DMS53 treated with DMSO at 0.1 percent for 48 hours (cell line): ENCODE measurements at regions not wholly inside any gene's neighbourhood (a gene's known extent, or its start where the extent isn't known, plus 50 kb on each side); places are given as distances from the start of the nearest gene placed in this dataset.

Experiments used
- DNase-seq: peaks from one replicate; lab custom pipeline; 2025; ENCODE audit not compliant: unreplicated experiment; lab: John Stamatoyannopoulos, UW

DNA sequence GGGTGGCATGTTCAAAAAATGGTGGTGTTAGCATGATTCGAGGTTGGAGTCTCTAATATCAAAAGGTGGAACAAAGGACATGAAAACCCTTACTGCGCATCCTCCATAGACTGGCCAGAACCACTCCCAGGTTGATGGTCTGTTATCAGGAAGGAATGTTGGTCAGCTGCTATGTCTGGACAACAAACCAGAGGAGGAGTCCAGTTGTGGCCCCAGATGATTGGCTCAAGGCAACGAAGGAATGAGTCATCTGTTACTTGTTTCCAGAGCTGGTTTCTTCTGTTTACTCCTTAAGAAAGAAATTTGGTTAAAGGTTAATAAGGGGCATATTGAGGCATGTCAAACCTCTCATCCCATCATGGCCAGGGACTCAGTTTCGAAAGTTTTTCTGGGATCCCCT, 56.8 kb upstream of the GRIA4 start:
- DNase-seq, result no peak

DNA sequence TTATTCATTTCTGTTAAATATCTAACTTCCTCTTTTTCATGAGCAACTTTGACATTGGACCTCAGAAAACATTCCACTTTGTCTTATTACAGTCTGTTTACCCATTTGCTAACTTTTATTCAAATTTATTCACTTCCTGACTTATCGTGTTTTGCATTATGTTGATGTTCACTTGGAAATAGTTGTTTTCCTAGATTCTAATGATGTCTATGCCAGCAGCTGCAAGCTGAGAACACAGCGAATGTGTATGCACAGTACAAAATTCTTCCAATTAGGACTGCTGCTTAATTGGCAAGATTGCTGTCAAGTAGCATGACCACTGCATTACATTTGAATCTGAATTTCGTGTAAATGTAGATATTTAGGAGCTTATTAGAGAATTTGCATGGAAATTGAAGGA, 61.5 kb upstream of the GRIA4 start:
- DNase-seq, result no peak

DNA sequence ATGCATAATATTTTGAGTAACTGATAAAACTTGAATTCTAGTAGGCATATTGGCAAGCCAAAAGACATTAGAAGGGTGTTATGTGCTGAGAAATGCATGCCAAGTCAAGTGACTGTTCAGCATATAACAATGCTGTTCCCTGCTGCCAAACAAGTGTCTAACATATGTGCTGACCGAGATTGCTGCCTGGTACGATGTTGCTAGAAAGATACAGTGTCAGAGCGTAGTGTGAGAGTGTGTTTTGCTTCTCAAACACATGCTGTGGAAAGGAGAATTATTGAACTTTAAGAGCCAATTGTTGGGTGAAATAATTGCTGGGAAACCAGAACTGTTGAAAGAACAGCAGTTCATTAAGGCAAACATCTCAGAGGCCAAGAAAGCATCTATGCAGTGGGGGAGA, 71.3 kb upstream of the GRIA4 start:
- no peak for DNase-seq

DNA sequence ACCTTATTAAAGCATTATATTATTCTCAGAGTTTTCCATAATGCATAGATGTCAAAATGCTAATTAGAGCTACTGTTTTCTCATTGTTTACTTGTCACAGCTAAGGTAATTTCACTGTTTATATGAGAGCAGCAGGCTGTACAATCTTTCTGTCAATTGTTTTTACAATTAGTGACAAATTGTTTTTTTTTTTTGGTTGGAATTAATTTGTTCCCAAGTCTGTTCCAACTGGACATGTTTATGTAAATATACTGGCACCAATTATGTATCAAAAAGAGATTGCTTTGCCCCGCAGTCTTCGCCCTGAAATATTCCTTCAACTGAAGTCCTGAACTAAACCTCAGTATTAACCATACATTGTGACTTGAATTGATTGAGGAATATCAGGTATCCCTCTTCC, 72.3 kb upstream of the GRIA4 start:
- no peak for DNase-seq

DNA sequence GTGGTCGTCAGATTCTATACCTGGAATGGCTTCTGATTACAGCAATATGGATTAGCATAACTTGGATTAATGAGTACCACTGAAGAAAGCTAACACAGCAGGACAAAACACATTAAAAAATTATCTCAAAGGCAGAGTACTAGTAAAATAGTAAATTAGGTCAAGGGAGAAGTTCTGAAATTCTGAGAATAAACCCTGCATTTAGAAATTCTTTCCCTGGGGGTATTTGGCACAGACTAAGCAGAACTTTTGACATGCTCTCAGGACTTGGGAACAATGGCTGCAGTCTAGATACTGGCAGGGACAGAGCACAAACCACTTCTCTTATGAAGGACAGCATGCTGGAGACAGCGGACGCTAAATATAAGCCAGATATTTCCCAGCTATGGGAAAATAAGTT, 85.6 kb upstream of the GRIA4 start:
- DNase-seq, result no peak

DNA sequence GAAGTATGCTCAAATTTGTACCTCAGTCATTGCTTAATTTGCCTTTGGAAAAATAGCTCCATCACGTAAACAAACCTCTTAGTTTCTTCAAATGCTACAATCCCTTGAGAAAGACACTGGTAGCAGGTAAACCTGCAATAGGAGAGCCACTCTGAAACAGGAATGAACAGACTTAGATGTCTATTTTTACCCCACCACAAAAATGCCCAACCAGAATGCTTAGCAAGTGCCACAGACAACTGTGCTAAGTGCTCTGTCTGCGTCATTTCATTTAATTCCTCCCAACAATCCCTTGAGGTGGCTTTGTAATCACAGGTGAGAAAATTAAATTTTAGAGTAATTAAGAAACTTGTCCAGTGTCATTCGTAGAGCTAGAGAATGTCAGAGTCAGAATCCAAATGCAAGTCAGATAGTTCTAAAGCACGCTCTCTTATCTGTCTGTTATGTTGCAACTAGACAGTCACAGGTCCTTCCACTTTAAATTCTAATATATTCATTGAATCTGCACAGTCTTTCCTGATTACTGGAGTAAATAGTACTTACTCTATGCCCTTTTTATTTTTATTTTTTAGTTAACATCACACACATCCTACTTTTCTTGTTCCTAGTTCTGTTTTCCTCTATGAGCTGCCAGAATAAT, 89.0 kb upstream of the GRIA4 start:
- DNase-seq, result no peak

DNA sequence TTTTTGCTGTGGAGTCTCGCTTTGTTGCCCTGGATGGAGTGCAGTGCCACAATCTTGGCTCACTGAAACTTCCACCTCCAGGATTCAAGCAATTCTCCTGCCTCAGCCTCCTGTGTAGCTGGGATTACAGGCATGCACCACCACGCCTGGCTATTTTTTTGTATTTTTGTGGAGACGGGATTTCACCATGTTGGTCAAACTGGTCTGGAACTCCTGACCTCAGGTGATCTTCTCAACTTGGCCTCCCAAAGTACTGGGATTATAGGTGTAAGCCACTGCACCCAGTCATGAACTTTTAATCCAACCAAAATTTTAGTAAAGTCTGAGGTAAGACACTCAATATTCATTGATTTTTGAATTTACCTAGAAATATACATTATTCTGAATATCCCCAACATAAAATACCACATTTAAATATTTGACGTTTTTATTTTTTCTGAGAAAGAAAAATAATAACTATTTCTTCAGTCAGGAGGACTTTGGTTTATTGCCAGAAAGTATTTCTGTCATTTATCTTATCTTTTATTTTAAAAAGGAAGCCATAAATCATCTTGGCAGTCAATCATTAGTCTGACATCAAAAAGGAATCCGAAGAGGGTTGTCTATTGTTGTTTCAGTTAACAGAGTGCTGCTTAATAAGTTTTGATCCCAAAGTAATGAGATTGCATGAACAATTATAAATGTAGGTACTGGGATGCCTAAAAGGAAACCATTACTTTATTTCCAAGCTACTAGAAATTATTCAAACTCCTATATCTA, 102.2 kb upstream of the GRIA4 start:
- no peak for DNase-seq

DNA sequence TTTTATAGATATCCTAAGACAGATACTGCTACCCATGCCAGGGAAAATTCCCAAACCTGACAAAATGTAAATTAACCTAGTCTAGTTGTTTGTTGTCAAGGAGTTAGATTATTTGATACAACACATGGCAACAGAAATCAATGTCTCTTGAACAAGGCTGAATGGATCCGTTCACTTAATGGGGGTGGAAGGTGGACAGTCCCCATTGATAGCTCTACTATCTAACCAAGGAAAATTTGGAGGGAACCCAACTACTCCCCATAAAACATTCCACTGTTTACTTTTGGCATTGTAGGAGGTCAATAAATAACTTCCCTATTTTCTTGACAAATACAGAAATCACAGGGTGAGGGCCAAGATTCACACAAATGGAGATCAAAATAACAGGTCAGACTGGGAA, 117.9 kb upstream of the GRIA4 start:
- DNase-seq, result no peak

DNA sequence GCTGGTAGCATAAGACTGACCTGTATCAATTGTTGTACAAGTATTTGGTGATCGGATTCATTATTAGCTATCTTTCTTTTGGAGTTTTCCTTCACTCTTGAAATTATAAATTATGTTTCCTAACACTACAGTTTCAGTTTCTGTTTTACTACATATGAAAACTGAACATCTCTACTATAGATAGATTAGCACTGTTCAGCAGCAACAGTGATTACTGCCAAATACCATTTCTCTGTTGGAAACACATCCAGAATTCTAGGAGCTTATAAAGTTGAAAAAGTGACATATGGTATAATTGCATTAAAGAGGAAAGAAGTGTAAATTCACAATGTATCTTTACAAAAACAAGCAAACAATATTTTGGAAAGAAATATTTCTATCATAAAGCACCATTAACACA, 118.5 kb upstream of the GRIA4 start:
- DNase-seq, result no peak

DNA sequence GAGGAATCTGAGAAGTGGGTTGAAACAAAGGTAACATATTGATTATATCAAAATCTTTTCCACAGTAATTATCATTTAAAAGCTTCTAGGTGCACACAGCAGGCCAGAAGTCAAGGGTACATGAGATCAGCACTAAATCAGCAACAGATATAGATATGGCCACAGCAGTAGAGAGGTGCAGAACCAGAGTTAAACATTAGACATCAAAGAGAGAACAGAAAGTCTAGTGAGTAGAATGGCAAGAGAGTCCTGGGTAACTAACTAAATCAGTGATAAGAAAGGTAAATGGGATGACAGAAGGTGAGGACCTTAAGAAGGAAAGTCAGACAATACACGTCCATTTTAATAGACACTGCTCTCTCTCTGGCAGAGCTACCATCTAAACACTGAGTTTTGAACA, 119.5 kb upstream of the GRIA4 start:
- no peak for DNase-seq

DNA sequence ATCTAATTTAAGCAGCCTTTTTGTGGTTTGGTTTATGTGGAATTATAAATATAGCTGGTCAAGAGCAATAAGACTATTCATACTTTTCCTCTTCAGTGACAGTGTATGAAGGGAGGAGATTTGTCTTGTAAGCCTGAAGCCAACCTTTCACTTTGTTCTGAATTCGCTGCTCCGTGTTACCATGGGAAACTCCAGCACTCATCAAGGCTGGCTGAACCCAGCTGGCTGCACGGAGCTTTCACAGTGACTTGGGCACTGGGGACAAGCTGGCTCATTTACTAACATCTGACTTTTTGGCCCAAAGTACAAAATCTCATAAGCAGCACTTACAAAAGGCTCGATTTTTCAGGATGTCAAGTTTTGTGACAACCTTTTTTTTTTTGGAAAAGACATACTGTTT, 120.4 kb upstream of the GRIA4 start:
- DNase-seq, result no peak

DNA sequence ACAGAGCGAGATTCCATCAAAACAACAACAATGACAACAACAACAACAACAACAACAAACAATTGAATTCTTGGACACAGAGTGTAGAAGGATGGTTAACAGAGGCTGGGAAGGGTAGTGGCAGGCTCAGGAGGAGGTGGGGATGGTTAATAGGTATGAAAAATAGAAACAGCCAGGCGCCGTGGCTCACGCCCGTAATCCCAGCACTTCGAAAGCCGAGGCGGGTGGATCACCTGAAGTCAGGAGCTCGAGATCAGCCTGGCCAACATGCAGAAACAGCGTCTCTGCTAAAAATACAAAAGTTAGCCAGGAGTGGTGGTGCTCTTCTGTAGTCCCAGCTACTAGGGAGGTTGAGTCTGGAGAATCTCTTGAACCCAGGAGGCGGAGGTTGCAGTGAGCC, 122.9 kb upstream of the GRIA4 start:
- DNase-seq, result no peak

DNA sequence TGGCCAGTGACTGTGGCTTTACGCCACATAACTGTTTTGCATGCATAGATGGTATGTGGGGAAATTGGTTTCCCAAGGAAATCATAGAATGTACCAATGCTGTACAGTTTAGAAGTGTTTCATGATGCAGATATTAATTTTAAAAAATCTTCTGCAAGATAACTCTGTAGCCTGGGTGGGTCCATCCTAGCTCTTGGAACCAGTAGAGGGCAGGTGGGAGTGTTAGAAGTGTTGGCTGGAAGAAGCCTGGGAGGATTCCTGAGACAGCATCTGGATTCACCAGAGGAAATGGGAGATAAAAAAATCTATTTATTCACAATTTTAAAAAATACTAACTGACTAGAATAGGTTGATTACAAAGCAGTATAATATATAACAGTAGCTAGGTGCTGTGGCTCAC, 139.9 kb upstream of the GRIA4 start:
- DNase-seq, result no peak

DNA sequence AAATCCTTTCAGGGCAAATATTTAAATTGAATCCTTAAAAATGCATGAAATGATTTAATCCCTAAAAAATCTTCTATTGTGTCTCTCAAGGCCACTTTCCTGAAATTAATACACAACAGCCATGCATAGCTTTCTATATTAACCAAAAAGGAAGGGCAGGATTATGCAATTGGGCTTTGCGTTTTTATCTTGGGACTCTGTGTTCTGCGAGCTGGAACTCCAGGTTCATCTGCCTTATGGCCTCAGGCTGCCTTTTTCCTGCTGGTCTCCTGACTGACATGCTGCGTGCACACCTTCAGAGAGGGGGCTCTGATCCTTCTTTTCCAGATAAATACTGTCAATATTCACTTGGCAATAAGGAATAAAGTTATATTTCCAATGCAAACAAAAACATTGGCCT, 141.7 kb upstream of the GRIA4 start:
- DNase-seq, result no peak

DNA sequence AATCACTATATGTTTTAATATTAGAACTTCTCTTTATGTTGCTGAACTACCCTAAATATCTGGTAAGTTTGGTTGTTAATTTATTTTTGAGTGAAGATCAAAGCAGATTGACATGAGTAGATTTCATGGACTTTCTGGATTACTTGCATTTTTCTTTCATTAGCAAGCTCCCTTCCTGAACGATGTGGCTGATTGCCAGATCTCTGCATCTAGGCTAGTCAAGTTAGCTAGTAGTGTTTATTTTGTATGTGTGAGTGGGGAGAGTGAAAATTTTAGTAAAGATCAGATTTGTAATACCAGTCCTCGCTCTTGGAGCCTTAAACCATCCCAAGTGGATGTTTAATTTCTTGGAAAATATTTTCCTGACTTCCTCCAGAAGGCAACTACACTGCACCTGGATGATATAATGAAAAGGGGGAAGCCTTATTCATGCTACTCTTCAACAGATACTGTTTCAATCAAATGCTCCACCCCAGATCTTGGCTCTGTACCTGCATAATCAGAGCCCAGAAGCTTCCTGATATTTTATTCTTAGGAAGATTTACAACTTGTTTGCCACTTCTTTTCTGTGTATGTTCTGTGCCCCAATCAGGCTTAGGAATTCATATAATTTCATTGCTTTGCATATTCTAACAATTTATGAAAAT, 143.2 kb upstream of the GRIA4 start:
- no peak for DNase-seq

DNA sequence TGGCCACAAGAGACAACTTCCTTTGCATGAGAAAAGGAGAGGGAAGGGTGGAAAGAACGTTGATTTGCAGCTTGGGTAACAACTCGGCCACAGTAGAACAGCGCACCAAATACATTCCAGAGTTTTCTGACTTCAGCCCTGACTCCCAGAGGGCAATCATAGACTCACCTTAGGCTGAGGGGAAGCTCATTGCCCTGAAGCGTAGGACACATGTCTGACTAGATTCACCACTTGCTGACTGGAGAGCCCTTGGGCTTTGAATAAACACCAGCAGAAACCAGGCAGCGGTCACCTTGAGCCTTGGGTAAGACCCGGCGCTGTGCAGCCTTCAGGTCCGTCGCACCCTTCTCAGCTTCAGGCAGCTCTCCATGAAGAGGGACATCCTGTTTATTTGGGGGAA, 151.8 kb upstream of the GRIA4 start:
- DNase-seq, result no peak

DNA sequence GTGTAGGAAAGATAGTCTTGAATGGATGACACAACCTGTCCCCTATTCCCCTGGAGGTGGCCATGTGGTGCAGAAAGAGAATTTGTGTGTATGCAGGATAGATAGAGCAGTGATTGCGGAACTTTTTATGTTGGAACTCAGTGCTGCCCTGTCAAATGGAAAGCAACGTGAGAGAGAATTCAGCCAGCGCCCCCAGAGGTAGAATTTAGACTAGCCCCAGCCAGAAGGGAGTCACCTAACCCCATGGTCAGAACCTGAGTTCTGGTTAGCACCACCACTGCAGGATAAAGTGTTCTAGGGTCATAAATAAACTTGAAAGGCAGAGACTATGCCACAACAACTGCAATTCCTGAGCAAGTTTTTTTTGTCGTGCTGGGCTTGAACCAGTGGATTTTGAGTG, 152.9 kb upstream of the GRIA4 start:
- DNase-seq, result no peak

DNA sequence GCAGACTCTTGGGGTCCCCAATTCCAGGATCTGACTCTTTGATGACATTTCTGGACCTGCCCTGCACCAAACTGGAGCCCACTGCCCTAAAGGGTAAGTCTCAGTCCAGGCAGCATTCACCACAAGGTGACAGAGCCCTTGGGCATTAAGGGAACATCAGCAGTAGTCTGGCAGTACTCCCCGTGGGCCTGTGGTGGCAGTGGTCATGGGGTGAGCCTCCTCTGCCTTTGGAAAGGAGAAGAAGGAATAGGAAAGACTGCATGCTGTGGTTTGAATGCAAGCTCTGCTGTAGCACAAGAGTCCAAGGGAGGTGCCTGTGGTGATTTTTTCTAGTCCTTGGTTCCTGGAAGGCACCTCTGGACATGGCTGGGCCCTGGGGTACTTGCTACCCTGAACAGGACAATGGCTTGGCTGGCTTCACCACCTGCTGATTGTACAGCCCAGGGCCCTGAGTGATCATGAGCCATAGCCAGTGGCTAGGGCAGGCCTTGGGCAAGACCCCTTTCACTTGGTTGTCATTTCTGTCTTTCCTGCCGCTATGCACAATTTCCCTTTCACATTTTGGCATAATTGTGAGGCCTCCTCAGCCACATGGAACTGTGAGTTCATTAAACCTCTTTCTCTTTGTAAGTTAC, 160.7 kb upstream of the GRIA4 start:
- no peak for DNase-seq

DNA sequence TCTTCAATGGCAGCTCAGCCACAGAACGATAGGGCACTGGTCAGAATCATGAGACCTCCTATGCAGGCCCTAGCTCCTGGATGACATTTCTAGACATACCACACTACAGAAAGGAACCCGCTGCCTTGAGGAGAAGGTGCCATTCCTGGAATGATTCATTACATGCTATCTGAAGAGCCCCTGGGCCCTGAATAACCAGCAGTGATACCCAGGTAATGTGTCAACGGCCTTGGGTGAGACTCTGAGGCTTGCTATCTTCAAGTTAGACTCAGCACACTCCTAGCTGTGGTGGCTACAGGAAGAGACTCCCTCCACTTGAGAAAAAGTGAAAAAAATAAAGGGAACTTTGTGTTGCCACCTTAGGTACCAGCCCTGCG, 161.2 kb upstream of the GRIA4 start:
- no peak for DNase-seq

DNA sequence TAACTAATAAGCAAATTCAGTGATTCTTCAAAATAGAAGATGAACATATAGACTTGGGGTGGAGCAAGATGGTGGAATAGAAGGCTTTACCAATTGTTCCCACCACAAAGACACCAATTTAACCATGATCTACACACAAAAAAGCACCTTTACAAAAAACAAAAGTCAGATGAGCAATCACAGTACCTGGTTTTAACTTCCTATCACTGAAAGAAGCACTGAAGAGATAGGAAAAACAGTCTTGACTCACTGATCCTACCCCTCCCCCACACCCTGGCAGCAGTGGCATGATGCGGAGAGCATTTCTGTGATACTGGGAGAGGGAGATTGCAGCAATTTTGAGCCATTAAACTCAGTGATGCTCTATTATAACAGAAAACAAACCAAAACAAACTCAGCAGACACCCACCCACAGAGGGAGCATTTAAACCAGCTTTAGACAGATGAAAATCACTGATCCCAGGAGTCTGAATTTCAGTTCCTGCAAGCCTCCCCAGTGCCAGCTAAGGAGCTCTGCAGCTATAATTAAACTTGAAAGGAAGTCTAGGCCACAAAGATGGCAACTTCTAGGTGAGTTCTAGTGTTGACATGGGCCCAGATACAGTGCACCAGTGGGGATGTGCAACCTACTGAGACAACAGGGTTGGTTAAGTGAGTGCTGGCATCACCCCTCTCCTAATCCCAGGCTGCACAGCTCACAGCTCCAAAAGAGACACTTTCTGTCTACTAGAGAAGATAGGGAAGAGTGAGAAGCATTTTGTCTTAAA, 161.8 kb upstream of the GRIA4 start:
- no peak for DNase-seq

DNA sequence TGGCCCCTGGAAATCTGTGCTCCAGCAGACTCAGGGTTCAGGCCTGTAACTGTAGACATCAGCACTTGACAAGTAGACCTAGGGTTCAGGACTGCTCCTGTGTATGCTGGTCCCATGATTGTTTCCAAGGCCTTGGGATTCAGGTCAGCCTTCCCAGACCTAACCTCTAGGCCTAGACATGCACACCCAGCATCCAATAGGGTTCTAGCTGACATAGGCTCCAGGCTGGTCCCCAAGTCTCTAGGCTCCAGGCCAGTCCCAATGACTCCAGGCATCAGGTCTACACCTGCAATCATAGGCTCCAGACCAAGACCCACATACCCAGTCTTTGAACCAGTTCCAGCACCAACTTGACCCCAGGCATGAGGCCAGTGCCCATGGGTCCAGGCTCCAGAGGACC, 166.2 kb upstream of the GRIA4 start:
- no peak for DNase-seq
